Ascending aorta (tissue), 2 donors: ENCODE measurements at regions not wholly inside any gene's neighbourhood (a gene's known extent, or its start where the extent isn't known, plus 50 kb on each side); places are given as distances from the start of the nearest gene placed in this dataset.

Experiments
- DNase-seq, 2 donors: peaks; one replicate each; pipeline ENCODE4 v3.0.0-alpha.2; 2019; ENCODE audit warnings: low spot score in 2 of 2
- H3K27ac ChIP-seq, 2 donors: fragments of 200-600 bp; sonication (generic); one replicate each; pipeline ENCODE4 v1.5.1; 2016 to 2017; ENCODE audit warnings: mild to moderate bottlenecking in 1 of 2
- H3K27me3 ChIP-seq: fragments of 200-600 bp; sonication (generic); one replicate; pipeline ENCODE4 v1.5.1; 2017
- H3K36me3 ChIP-seq, 2 donors: fragments of 200-600 bp; sonication (generic); one replicate each; pipeline ENCODE4 v1.5.1; 2016
- H3K4me1 ChIP-seq, 2 donors: fragments of 200-600 bp; sonication (generic); one replicate each; pipeline ENCODE4 v1.5.1; 2016 to 2017; ENCODE audit warnings: mild to moderate bottlenecking in 1 of 2
- H3K4me3 ChIP-seq, 2 donors: fragments of 200-600 bp; sonication (generic); one replicate each; pipeline ENCODE4 v1.5.1; 2016 to 2017; ENCODE audit warnings: mild to moderate bottlenecking in 1 of 2
- H3K9me3 ChIP-seq, 2 donors: fragments of 200-600 bp; sonication (generic); one replicate each; pipeline ENCODE4 v1.5.1; 2016
- CTCF ChIP-seq, 3 experiments: fragments of 200-600 bp in 2 of 3; fragments of 450-650 bp in 1 of 3; sonication (generic) in 2 of 3; IDR thresholded peaks; one replicate each; pipeline ENCODE4 v1.5.1; 2016 to 2019; ENCODE audit warnings: antibody characterized with exemption in 3 of 3, mild to moderate bottlenecking in 1 of 3, moderate library complexity in 1 of 3
- intact Hi-C: fragments of 100-400 bp; cut with DNase I; formaldehyde crosslinking; loops from one replicate; pipeline ENCODE4 v1.15.1; 2023

GRCh38 chr9:13364271-13365000 is 84.9 kb upstream of the MPDZ start:
- TF ChIP-seq CTCF (IDR thresholded peaks at IDR 0.05) = no peak
- Histone ChIP-seq H3K27me3 (no peaks in the 10 kb centered on the region), H3K4me3 (no peak overlapping the region), H3K4me1 (no peaks in the 10 kb centered on the region), H3K27ac (no peak overlapping the region), H3K9me3 (no peaks in the 10 kb centered on the region), H3K36me3 (no peaks in the 10 kb centered on the region)
- DNase-seq = no peak
- intact Hi-C loops = no loop called here

GRCh38 chr9:13361076-13361475 is 81.6 kb upstream of the MPDZ start:
- Histone ChIP-seq H3K9me3 (no peaks in the 10 kb centered on the region), H3K4me1 (no peaks in the 10 kb centered on the region), H3K36me3 (no peaks in the 10 kb centered on the region), H3K27me3 (no peaks in the 10 kb centered on the region), H3K27ac (no peak overlapping the region), H3K4me3 (no peak overlapping the region)
- no peak for TF ChIP-seq CTCF (IDR thresholded peaks at IDR 0.05)
- intact Hi-C loops = no loop called here
- no peak for DNase-seq

- no peak overlapping the region for H3K27ac ChIP-seq
These were observed 80.7 kb upstream of the MPDZ start for GRCh38 chr9:13360188-13360587.

GRCh38 chr9:13358128-13358527 is 78.6 kb upstream of the MPDZ start:
- H3K27ac ChIP-seq = no peak overlapping the region
- H3K36me3 ChIP-seq = no peaks in the 10 kb centered on the region
- intact Hi-C loops = loop anchor here (10.0 kb wide), 1 partner anchor 1407 kb away; no protein-coding TSS in a partner anchor
- H3K27me3 ChIP-seq = no peaks in the 10 kb centered on the region
- H3K4me3 ChIP-seq = no peak overlapping the region
- DNase-seq = no peak
- TF ChIP-seq CTCF (IDR thresholded peaks at IDR 0.05) = no peak
- no peaks in the 10 kb centered on the region for H3K9me3 ChIP-seq
- H3K4me1 ChIP-seq = no peaks in the 10 kb centered on the region

More at GRCh38 chr9:13360188-13360587, 80.7 kb upstream of the MPDZ start:
- intact Hi-C loops = no loop called here
- no peak for TF ChIP-seq CTCF (IDR thresholded peaks at IDR 0.05)
- H3K27me3 ChIP-seq = no peaks in the 10 kb centered on the region
- H3K9me3 ChIP-seq = no peaks in the 10 kb centered on the region
- no peak overlapping the region for H3K4me3 ChIP-seq
- no peak for DNase-seq
- no peaks in the 10 kb centered on the region for H3K4me1 ChIP-seq
- no peaks in the 10 kb centered on the region for H3K36me3 ChIP-seq

GRCh38 chr9:13354733-13355132 is 75.2 kb upstream of the MPDZ start:
- no peak overlapping the region for H3K4me3 ChIP-seq
- no peaks in the 10 kb centered on the region for H3K27me3 ChIP-seq
- H3K4me1 ChIP-seq = no peaks in the 10 kb centered on the region
- DNase-seq = no peak
- no peaks in the 10 kb centered on the region for H3K9me3 ChIP-seq
- H3K36me3 ChIP-seq = no peaks in the 10 kb centered on the region
- no peak overlapping the region for H3K27ac ChIP-seq
- no peak for TF ChIP-seq CTCF (IDR thresholded peaks at IDR 0.05)
- intact Hi-C loops = loop anchor here (5.0 to 10.0 kb wide), 3 partner anchors 73 to 1410 kb away; no protein-coding TSS in a partner anchor
